ENCODE measurements at regions not wholly inside any gene's neighbourhood (a gene's known extent, or its start where the extent isn't known, plus 50 kb on each side); places are given as distances from the start of the nearest gene placed in this dataset.

DNA sequence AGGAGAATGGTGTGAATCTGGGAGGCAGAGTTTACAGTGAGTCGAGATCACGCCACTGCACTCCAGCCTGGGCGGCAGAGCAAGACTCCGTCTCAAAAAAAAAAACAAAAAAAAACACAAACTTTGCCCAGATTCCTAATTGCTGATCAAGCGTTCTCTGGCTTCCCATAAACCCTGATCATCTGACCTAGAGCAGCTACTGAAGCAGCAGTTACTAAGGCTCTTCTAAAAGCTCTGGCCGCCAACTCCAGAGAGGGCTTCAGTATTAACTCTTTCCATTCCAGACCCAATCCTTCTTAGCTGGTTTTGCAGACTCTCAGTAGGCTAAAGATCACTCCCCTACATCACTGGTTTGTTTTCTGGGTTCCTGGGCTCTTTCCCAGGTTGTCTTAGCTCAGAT lies 201.6 kb downstream of the IGSF11 start:
- peaks cover 0 to under 1% of the 10 kb centered on the region in 2 experiments; a peak in 1 of 4 replicates for H3K9me3 ChIP-seq (ENCODE audit: insufficient read depth in 2 of 2, low read depth in 1 of 2, low read length in 1 of 2)
- no peak overlapping the region for H2BK15ac ChIP-seq (ENCODE audit: low read length)
- no peaks in the 10 kb centered on the region for H4K20me1 ChIP-seq (replicated peaks in 1 of 2; ENCODE audit: control insufficient read depth in 1 of 2, insufficient read depth in 2 of 2, low read length in 2 of 2)
- DNase-seq (ENCODE audit: low read depth in 1 of 2, low spot score in 2 of 2) = no peak
- no peaks in the 10 kb centered on the region for H3K79me1 ChIP-seq (ENCODE audit: low read depth, low read length)
- no peak overlapping the region for H3K9ac ChIP-seq (replicated peaks in 1 of 4; ENCODE audit: extremely low read depth in 1 of 4, low read depth in 3 of 4, low read length in 3 of 4)
- no peaks in the 10 kb centered on the region for H3K23me2 ChIP-seq (ENCODE audit: low read depth, low read length)
- no peak overlapping the region for H4K8ac ChIP-seq (ENCODE audit: extremely low read depth, insufficient read depth, low read length)
- POLR2A ChIA-PET (ENCODE audit: partially characterized antibody) = no interaction called here
- H2BK20ac ChIP-seq (ENCODE audit: low read length) = no peak overlapping the region
- H3K27me3 ChIP-seq (replicated peaks in 1 of 4; ENCODE audit: control insufficient read depth in 3 of 4, extremely low read depth in 1 of 4, insufficient read depth in 3 of 4, low read length in 3 of 4) = no peaks in the 10 kb centered on the region
- no peak overlapping the region for H3K27ac ChIP-seq (ENCODE audit: low read depth, low read length)
- H2AK5ac ChIP-seq (ENCODE audit: low read depth, low read length) = no peak overlapping the region
- no peak overlapping the region for H3K4ac ChIP-seq (replicated peaks; ENCODE audit: insufficient read length, low read depth, low read length)
- H3K18ac ChIP-seq (ENCODE audit: extremely low read depth, low read length) = no peak overlapping the region
- H3K23ac ChIP-seq (ENCODE audit: insufficient read length) = no peak overlapping the region
- H4K91ac ChIP-seq (replicated peaks; ENCODE audit: insufficient read length, low read length) = no peak overlapping the region
- CTCF ChIA-PET (ENCODE audit: partially characterized antibody) = interaction anchor here (1.0 to 1.6 kb wide), 3 partner anchors 31 to 53 kb away, joined by 3 to 6 read pairs (median 4); no protein-coding TSS in a partner anchor
- no peak for FAIRE-seq
- H2BK5ac ChIP-seq (ENCODE audit: low read depth, low read length) = no peak overlapping the region
- H3K4me2 ChIP-seq (ENCODE audit: insufficient read depth in 1 of 2, low read depth in 2 of 2, low read length in 2 of 2) = no peak overlapping the region
- no peaks in the 10 kb centered on the region for H3K79me2 ChIP-seq (ENCODE audit: control insufficient read depth in 1 of 2, insufficient read depth in 2 of 2, low read length in 2 of 2)
- no peaks in the 10 kb centered on the region for H3K4me1 ChIP-seq (replicated peaks in 1 of 4; ENCODE audit: control insufficient read depth in 3 of 4, insufficient read depth in 4 of 4, low read length in 3 of 4)
- no peak overlapping the region for H3K14ac ChIP-seq (ENCODE audit: insufficient read length)
- no peak overlapping the region for H3K56ac ChIP-seq (replicated peaks; ENCODE audit: insufficient read length, low read depth, low read length)
- H4K5ac ChIP-seq (ENCODE audit: insufficient read length, low read depth, low read length) = no peak overlapping the region
- H3K36me3 ChIP-seq (ENCODE audit: control insufficient read depth in 2 of 4, insufficient read depth in 4 of 4, low read length in 3 of 4) = no peaks in the 10 kb centered on the region
- no peak overlapping the region for H2BK12ac ChIP-seq (ENCODE audit: low read depth, low read length)
- 95% methylated on average over 6 of the region's 6 CpGs; no CpG with 5 or more reads in 1 of the 2 experiments for WGBS, 2 experiments (ENCODE audit: extremely low coverage in 1 of 2, insufficient coverage in 1 of 2, insufficient read length in 1 of 2, insufficient replicate concordance in 2 of 2, low coverage in 1 of 2, low lambda C conversion rate in 2 of 2, missing lambda C conversion rate in 1 of 2)
- no peak overlapping the region for H3K4me3 ChIP-seq (ENCODE audit: extremely low read depth in 1 of 4, insufficient read depth in 2 of 4, low read depth in 3 of 4, low read length in 4 of 4)
- no peak overlapping the region for H2BK120ac ChIP-seq (replicated peaks; ENCODE audit: low read depth, low read length)
- TF ChIP-seq HDAC2 (IDR thresholded peaks at IDR 0.05; ENCODE audit: borderline replicate concordance in 1 of 2, low read depth in 2 of 2, low read length in 2 of 2) (no peak), BRCA1 (IDR thresholded peaks at IDR 0.05; ENCODE audit: low read depth, low read length) (no peak), RNF2 (IDR thresholded peaks at IDR 0.05; ENCODE audit: borderline replicate concordance, low read depth, low read length, missing control alignments, poor library complexity, severe bottlenecking) (no peak), GABPA (IDR thresholded peaks at IDR 0.05; ENCODE audit: borderline replicate concordance, insufficient read depth, low read length) (no peak), CBX5 (IDR thresholded peaks at IDR 0.05; ENCODE audit: low read depth, low read length) (no peak), SP4 (IDR thresholded peaks at IDR 0.05; ENCODE audit: low read length) (no peak), FOSL1 (IDR thresholded peaks at IDR 0.05; ENCODE audit: insufficient read depth, low read depth, low read length) (no peak), SP1 (IDR thresholded peaks at IDR 0.05; ENCODE audit: low read depth, low read length) (no peak), SUZ12 (IDR thresholded peaks at IDR 0.05; ENCODE audit: low read length) (no peak), ATF3 (IDR thresholded peaks at IDR 0.05; ENCODE audit: insufficient read depth, low read depth, low read length) (no peak), CREB1 (IDR thresholded peaks at IDR 0.05) (no peak), CHD1 (IDR thresholded peaks at IDR 0.05; ENCODE audit: low read depth, low read length) (no peak), SIX5 (IDR thresholded peaks at IDR 0.05; ENCODE audit: low read depth, low read length) (no peak), HDAC6 (IDR thresholded peaks at IDR 0.05; ENCODE audit: low read depth, low read length) (no peak), ASH2L (IDR thresholded peaks at IDR 0.05; ENCODE audit: low read length) (no peak)
- no peak overlapping the region for H2AFZ ChIP-seq (ENCODE audit: low read length)
